T-helper 2 cell (primary cell): ENCODE measurements at regions not wholly inside any gene's neighbourhood (a gene's known extent, or its start where the extent isn't known, plus 50 kb on each side); places are given as distances from the start of the nearest gene placed in this dataset.
"Not testable (repeated sequence)": the region's sequence is repeated elsewhere in the genome, so short reads cannot be mapped to it uniquely, and the experiment has no call there.

ENCODE experiments used
- DNase-seq, 5 experiments: peaks; one replicate each; pipeline versions ENCODE4 v3.0.0 to v3.0.0-alpha.2; 2012 to 2022

DNA sequence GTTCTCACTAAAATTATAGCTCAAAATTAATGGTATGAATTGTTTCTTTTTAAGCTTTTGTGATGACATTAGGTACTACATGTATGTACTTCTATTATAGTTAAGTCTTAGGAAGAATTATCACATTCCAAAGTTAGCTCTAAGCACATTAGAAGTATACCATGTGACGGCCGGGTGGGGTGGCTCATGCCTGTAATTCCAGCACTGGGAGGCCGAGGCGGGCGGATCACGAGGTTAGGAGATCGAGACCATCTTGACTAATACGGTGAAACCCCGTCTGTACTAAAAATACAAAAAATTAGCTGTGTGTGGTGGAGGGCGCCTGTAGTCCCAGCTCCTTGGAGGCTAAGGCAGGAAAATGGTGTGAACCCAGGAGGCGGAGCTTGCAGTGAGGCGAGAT is 1265.1 kb upstream of the SPRY2 start:
- no peak for DNase-seq

DNA sequence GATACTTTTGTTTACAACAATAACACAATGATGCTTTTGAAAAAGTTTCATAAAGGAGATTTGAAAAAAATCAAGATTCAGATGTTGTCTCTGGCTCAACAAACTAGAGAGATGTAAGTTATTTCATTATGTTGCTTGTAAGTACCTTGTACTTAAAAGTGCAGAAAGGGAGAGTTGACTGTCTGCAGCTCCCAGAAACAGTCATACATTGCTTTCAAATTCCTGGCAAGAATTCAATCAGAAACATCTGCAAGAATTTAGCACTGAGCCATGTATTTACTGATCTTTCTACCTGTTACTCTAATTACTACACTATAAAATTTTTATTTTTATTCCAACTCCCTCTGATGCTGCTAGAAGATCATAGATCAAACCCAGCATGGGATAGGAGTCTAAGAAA is 1261.3 kb upstream of the SPRY2 start:
- no peak for DNase-seq

DNA sequence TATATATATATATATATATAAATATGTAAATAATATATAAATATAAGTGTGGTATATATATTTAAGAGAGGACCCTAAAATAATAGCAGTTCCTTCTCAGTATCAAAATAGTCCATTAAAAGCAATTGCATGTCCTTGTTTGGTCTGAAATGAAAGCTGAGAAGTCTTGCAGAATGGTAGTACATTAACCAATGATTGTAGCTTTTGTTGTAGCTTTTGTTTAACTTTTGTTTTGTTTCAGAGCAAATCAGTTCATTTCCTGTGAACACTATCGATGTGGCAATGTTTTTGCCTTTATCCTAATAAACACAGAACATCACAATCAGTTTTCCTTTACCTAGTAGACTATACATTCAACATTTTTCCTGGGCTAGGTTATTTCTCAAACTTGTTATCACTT is 1256.2 kb upstream of the SPRY2 start:
- no peak for DNase-seq

DNA sequence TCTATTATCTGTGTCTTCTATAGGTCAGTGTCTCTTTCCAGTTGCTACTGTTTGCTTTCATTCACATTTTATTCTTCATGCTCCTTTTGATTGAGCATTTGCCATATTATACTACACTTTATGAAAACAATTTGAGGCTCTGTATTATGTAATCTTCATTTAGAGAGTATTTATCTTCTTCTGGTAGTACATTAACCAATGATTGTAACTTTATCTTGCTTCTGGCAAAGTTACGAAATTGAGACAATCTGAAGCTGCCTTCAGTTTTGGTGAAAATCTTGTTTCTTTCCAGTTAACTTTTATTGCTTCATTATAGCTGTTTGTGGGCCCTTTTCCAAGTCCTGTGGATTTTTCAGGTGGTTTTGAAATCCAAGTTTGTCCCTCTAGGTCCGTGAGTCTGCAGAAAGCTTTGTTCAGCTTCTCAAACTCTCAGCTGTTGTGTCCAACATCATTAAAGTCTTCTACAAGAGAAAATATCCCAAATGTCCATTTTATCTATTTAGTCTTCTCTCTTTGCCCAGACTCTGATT is 1255.4 kb upstream of the SPRY2 start:
- DNase-seq, result no peak

DNA sequence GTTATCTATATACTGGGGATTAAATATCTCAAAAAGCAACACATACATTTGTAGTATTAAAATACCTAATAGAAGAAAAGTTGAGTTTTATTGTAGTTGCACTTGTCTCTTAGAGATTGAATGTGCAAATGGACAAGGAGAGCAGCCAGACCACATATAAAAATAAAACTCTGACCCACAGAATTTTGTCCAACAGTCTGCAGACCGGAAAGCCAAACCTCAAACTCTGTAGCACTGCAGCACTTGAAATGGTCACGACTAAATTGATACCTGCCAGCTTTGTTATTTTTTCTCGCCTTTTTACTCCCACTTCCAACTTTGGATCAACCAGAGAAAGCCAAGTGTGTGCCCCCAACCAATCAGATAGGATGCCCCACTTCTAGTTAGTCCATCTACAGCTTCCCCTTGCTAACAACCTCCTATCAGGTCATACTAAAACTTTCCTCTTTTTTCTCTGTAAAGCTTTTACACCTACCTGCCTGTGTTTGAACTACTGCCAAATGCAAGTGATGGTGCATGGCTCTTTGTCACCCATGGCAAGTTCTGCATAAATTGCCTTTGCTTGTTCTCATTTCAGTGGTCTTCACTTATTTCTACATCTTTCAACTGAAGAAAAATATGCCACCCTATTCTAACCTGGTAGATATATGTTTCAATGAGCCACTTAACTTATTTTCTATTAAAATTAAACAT is 1250.7 kb upstream of the SPRY2 start:
- DNase-seq, result no peak

DNA sequence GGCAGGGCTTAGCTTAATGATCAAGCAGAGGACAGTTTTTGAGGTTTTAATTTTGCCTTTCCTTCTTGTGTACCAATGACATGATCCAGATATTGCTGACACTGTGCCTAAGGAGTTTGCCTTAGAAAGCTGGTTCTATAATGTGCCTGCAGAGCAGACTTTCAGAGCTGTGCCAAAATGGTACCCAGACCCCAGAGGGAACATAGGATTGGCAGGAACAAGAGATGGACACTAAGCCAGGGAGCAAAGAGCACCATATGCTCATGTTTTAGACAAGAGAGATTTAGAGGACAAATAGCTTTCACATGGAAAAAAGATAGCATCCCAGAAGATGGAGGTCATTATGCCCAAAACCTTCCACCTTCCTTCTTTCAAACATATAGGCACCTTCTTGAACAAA is 1241.5 kb upstream of the SPRY2 start:
- no peak for DNase-seq

DNA sequence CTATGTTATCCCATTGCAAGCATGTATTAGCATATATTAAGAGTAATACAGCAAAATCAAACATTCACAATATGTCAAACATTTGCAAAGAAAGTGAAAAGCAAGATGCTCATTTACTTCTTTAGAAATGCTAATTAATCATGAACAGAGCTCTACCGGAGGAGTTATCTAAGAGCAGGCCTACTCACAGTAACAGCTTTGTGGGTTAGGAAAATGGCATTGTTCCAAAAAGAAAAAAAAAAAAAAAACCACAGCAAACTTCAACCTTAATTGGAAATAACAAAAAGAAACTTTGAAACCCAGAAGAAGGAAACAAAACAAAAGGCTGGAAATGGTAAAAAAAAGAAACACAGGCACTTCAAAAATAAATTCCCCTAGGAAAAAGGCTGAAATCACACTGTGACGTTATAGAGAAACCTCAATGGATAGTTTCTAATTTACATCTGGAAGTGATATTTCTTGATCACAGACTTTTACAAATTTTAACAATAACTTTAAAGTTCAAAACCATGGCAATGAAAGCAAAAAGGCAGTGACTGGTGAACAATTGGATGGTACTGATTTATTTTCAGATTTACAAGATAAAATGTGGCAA is 1236.8 kb upstream of the SPRY2 start:
- DNase-seq, result no peak

DNA sequence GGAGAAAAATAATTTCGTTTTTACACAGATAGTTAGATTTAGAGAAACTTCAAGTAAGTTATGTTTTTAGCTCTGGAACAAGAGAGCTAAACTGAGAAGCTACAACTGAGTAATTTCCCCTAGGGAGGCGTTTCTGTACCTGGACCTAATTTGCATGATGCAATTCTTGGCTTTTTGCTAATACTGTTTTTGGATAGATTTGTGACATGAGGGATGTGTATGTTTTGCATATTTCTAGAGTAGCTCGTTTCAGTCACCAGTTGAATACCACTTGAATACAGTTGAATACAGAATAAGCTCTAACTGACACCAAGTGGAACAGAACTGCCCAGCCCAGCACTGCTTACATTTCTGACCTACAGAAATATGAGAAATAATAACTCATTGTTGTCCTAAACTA is 1227.9 kb upstream of the SPRY2 start:
- no peak for DNase-seq

DNA sequence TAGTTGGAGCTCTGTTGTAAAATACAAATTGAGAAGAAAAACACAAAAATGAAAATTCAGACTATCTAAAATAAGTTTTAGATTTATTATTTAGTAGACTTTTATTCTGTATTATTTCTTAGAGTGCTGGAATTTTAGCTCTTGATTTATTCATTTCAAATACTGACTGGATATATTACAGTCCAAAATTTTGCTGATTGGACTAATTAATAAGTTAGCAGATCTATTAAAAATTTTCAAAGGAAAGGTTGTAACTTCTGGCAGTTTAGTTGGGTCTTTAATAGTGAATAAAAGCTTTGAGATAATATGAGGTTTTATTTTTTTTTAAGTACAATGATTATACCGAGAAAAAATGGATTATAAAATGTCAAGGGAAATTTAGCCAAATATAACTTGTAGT is 1224.9 kb upstream of the SPRY2 start:
- DNase-seq, result no peak

DNA sequence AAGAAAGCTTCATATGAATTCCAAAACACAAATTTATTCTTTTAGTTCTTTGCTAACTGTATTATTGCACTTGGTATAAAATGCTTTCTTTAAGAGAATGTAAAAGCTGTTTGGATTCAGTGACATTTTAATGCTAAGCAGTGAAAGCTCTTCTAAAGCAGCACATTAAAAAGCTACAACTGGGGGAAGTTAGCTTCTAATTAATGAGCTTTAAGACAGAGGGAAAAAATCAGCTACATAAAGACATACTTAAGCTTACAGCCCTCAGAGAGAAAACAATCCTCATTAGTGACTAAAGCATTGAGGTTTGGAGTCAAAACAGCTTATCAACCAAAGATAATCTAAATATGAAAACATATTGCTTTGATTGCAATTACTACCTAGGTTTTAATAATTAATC is 1222.2 kb upstream of the SPRY2 start:
- no peak for DNase-seq

DNA sequence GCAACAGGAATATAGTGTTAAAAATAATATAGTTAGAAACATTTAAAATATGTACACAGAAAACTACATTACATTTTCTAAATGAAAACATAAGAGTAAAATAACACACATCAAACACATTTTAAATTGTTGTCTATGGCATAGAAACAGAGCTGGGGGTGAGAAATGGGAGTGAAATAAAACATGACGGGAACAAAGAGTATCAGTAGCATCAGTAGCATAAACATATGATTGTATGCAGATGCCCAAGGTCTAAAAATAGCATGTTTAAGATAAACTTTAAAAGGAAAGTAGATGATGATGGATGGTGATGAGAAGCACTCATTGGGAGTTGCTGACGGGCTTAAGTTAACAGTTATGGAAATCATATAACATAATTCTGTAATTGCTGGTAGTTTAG is 1221.7 kb upstream of the SPRY2 start:
- no peak for DNase-seq

DNA sequence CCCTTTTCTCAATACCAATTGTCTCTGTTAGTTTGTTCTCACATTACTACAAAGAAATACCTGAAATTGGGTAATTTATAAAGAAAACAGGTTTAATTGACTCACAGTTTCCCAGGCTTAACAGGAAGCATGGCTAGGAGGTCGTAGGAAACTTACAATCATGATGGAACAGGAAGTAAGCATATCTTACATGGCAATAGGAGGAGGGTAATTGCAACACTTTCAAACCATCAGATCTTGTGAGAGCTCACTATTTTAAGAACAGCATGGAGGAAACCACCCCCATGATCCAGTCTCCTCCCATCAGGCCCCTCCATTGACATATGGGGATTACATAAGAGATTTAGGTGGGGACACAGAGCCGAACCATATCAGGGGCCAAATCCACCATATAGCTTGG is 1210.1 kb upstream of the SPRY2 start:
- DNase-seq, result no peak

DNA sequence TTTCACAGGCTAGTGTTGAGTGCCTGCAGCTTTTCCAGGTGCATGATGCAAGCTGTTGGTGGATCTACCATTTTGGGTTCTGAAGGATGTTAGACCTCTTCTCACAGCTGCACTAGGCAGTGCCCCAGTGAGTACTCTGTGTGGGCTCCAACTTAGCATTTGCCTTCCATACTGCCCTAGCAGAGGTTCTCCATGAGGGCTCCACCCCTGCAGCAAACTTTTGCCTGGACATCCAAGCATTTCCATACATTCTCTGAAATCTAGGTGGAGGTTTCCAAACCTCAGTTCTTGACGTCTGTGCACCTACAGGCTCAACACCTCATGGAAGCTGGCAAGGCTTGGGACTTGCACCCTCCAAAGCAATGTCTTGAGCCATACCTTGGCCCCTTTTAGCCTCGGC is 1205.4 kb upstream of the SPRY2 start:
- DNase-seq, result not testable (repeated sequence)

DNA sequence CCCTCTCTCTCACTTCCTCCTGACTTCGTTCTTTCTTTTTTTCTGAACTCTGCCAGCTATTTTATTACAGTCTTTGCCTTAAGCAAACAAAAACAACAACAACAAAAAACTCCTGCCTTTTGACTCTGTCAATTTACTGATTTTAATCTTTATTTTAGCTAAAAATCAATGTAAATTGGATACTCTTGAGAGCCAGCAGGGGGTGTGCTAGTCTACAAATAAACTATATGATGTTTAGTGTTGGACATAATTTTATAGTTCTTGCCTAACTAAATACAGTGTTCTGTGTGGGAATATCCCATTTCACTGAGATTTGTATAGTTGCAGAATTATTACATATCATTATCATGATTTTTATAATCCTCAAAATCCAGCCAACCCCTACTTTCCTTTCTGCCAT is 1199.9 kb upstream of the SPRY2 start:
- DNase-seq, result no peak

DNA sequence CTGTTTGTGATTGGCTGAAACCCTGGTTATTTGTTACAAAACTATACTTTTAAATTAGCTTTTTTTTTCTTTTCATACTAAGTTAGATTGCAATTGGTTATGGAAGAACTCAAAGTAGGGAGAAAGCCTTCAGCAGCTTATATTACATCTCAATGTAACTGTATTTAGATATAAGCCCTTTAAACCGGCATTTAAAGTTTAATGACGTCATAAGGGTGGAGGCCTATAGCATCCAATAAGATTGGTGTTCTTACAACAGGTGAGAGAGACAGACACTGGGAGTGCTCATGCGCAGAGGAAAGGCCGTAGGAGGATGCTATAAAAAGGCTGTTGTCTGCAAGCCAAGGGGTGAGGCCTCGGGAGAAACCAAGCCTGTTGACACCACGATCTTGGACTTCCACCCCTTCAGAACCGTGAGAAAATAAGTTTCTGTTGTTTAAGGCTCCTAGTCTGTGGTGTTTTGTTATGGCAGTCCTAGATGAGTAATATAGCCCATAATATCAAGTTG is 1198.8 kb upstream of the SPRY2 start:
- DNase-seq, result no peak

DNA sequence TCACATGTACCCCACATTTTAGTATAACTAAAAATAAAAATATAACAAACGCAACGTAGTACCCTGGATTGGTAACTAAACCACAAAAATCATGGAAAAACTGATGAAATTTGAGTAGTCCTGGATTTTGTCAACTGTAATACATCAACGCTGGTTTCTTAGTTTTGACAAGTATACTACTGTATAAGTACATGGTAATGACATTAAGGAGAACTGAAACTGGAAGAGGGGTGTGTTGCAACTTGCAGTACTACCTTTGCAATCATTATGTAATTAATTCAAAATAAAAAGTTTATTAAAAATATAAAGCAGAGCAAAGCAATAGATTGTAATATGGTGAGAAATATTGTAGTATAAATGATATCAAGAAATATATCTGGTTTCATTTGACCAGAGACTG is 1158.0 kb upstream of the SPRY2 start:
- DNase-seq, result no peak

DNA sequence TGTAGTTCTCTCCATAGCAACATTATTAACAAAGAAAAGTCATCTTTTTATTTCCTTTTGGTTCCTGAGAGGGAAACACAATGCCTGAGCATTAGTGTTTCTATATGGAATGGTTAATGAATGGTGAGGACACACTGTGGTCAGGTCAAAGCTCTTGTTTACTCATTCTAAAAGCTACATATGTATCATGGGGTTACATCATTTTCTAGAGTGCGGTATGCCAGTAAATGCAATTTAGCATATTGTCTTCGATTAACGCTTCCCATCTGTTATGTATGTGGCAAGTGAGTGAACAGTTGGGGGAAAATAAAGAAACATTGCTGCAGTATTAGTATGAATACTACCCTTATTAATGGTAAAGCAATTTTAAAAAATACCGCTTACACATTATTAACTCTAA is 1152.2 kb upstream of the SPRY2 start:
- DNase-seq, result no peak

DNA sequence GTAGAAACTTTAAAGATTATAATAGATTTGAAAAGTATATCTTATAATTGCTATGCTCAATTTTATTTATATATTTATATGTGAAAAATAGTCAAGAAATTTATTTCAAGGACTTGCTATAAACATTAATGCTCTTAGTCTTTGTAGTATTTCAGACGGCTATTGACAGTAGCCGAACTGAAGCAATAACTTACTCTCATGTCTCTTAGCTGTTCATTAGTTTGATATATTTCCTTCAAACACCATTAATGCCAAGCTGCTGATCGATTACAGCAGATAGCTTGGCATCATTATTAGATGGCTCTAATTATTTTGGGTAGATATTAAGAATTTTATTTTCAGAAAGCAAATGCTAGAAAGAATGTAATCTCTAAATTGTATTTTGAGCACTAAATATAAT is 1151.5 kb upstream of the SPRY2 start:
- DNase-seq, result no peak

DNA sequence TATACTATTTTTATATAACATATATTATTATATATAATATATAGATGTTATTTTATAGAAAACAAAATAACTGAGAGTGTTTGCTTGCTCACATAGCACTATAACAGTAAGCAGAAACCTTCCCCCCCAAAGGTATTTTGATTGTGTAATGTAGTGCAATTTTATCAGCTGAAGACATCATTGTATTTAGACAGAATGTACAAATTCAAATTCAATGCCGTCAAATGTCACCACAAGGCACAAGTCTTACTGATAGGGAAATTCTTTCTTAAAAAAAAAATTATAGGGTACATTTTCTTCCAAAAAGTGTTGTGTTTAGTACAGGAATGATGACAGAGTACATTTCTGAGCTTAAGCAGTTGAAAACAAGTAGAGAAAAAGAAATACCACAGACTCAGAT is 1147.1 kb upstream of the SPRY2 start:
- DNase-seq, result no peak

DNA sequence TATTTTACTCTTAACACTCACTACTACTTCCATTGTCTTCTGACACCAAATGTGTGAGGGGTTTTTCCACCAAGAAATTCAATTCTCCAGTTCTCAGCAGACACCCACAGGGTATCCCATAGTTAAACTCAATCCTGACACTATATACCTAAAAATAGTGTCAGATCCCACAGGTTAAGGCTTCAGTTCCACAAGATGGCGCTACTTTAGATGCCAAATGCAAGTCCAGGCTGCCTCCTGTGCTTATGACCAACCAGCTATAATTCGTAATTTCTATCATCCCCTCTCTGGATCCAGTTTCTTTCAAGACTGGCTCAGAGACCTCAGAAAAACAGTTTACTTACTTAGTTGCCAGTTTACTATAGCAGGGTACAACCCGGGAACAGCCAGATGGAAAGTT is 1146.2 kb upstream of the SPRY2 start:
- DNase-seq, result peak in 1 of 5 experiments; percentile 0

DNA sequence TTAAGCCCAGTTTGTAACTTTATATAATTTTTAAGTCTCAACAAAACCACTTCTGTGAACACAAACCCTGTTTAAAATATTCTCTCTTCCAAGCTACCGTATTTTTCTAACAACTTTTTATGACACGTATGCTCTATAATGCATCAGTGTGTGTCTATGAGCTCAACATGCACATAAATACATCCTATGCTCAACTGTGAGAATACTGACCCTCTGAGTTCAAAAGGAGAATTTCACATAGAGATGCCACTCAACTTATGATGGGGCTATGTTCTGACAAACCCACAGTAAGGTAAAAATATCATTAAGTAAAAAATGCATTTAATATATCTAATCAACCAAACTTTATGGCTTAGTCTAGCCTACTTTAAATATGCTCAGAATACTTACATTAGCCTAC is 1139.7 kb upstream of the SPRY2 start:
- DNase-seq, result no peak

DNA sequence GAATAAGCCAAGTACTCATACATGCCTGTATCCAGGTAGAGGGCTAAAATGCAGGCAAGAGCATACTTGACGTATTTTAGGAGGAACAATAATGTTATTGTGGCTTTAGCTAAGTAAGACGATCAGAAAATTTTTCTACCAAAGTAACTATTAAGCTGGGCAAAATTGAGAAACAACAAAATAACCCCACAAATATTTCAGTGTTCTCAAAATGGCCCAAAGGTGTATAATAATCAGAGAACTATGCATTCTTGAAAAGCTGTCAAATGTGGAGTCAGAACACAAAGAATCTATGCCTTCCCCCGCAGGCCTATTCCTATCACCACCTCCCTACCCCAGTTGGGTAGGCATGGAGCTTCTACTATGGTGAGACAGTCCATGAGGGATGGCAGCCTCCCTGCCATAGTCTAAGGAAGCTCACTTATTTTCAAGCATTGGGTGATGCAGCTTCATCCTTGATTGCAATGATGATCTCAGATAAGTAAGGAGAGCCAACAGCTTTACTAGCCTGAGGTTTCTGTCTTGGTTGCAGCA is 1132.5 kb upstream of the SPRY2 start:
- DNase-seq, result no peak

DNA sequence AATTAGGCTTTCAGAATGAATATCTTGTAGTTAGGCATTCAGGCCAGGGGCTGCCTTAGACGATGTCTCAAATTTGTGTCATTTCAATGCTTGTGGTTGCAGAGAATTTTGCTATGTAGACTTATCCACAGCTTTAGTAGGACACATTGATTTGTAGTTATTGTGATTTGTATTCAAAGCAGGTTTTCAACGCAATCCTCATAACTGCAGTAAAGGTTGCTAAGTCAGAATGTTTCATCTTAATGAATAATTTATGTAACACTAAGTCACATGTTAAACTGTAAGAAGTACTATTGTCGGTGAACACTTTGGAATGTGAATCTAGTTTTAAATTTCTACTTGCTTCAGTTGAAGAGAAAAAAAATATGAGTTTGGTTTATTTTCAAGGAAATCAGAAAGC is 1117.2 kb upstream of the SPRY2 start:
- DNase-seq, result no peak

DNA sequence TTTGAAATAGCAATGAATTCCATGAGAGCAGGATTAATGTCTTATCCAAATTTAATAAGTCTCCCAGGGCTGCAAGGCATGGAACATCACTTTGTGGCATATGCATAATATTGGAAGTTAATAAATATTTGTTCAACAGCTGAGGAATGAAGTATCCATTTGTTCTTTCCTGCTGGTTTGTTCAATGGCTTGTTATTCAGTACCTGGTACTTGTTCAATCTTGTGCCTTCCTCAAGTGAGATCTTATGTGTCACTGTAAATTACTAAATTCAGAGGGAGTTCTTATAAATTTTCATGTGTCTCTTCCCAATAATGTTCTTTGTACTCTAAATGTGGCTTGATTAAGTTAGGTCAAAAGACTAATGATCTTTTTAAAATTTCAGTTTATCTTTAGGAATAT is 1105.5 kb upstream of the SPRY2 start:
- no peak for DNase-seq
